WTC11 (cell line): ENCODE measurements at regions not wholly inside any gene's neighbourhood (a gene's known extent, or its start where the extent isn't known, plus 50 kb on each side); places are given as distances from the start of the nearest gene placed in this dataset.

Source experiments
- ATAC-seq: fragments of 200-7000 bp; cut with Tn5 transposase; 2 replicates; pipeline ENCODE4 v1.10.0; 2021; ENCODE audit warnings: mild to moderate bottlenecking, moderate library complexity
- CTCF ChIA-PET: fragments of 300-600 bp; sonication (Branson Sonifier 250); formaldehyde crosslinking; loops from one replicate; lab custom pipeline; 2021; ENCODE audit warnings: antibody characterized with exemption; lab: Charles Lee
- POLR2A ChIA-PET: fragments of 350-600 bp; sonication (Branson Sonifier 250); formaldehyde crosslinking; loops from one replicate; lab custom pipeline; 2021; ENCODE audit warnings: antibody characterized with exemption; lab: Charles Lee
- DNase-seq: peaks from one replicate; pipeline ENCODE4 v3.0.0; 2021; ENCODE audit warnings: low spot score
- H3K27ac Mint-ChIP-seq: 2 replicates; pipeline ENCODE4 v1.8.0; 2021; ENCODE audit warnings: mixed read lengths
- H3K27me3 Mint-ChIP-seq: 2 replicates; pipeline ENCODE4 v1.8.0; 2021; ENCODE audit warnings: low read depth, mild to moderate bottlenecking, moderate library complexity, mixed read lengths
- H3K36me3 Mint-ChIP-seq: 2 replicates; pipeline ENCODE4 v1.8.0; 2021; ENCODE audit warnings: mixed read lengths
- H3K4me1 Mint-ChIP-seq: 2 replicates; pipeline ENCODE4 v1.8.0; 2022; ENCODE audit warnings: mixed read lengths
- H3K4me3 Mint-ChIP-seq: 2 replicates; pipeline ENCODE4 v1.8.0; 2021; ENCODE audit warnings: mild to moderate bottlenecking, moderate library complexity, mixed read lengths
- H3K9me3 Mint-ChIP-seq: 2 replicates; pipeline ENCODE4 v1.8.0; 2021; ENCODE audit warnings: mixed read lengths
- AR ChIP-seq: fragments of 250-450 bp; sonication (Bioruptor Pico); IDR thresholded peaks from 2 replicates; pipeline ENCODE4 v1.9.0; 2021; ENCODE audit warnings: mild to moderate bottlenecking
- ATF3 ChIP-seq: sonication (generic); formaldehyde crosslinking; conservative IDR thresholded peaks from 2 replicates; pipeline ENCODE4 v1.8.1; 2022; ENCODE audit warnings: mild to moderate bottlenecking, missing genetic modification reagents
- E2F1 ChIP-seq: sonication (generic); formaldehyde crosslinking; IDR thresholded peaks from 2 replicates; pipeline ENCODE4 v1.8.0; 2022; ENCODE audit warnings: mild to moderate bottlenecking, missing genetic modification reagents
- ETV6 ChIP-seq: sonication (generic); formaldehyde crosslinking; IDR thresholded peaks from 2 replicates; pipeline ENCODE4 v1.8.1; 2022; ENCODE audit warnings: mild to moderate bottlenecking, missing genetic modification reagents
- FOXJ3 ChIP-seq: sonication (generic); formaldehyde crosslinking; IDR thresholded peaks from 2 replicates; pipeline ENCODE4 v1.9.0; 2021; ENCODE audit warnings: missing genetic modification reagents, mild to moderate bottlenecking, borderline replicate concordance
- IRF2 ChIP-seq: sonication (generic); formaldehyde crosslinking; IDR thresholded peaks from 2 replicates; pipeline ENCODE4 v1.8.0; 2022; ENCODE audit warnings: low read depth, missing genetic modification reagents, borderline replicate concordance
- NFE2L1 ChIP-seq: sonication (generic); formaldehyde crosslinking; IDR thresholded peaks from 2 replicates; pipeline ENCODE4 v1.8.1; 2023; ENCODE audit warnings: missing genetic modification reagents
- ZNF121 ChIP-seq: sonication (generic); formaldehyde crosslinking; IDR thresholded peaks from 2 replicates; pipeline ENCODE4 v1.8.0; 2023; ENCODE audit warnings: missing genetic modification reagents
- ZNF232 ChIP-seq: sonication (generic); formaldehyde crosslinking; IDR thresholded peaks from 2 replicates; pipeline ENCODE4 v1.8.0; 2022; ENCODE audit warnings: mild to moderate bottlenecking, missing genetic modification reagents
- ZNF671 ChIP-seq: fragments of 250-450 bp; sonication (Bioruptor Pico); IDR thresholded peaks from 2 replicates; pipeline ENCODE4 v1.8.0; 2021; ENCODE audit warnings: mild to moderate bottlenecking
- TF ChIP-seq, protein P1 (sequence below): sonication (generic); formaldehyde crosslinking; IDR thresholded peaks from 2 replicates; pipeline ENCODE4 v1.8.1; 2022; ENCODE audit warnings: mild to moderate bottlenecking, moderate library complexity, missing genetic modification reagents
- TF ChIP-seq, protein P2 (sequence below): sonication (generic); formaldehyde crosslinking; IDR thresholded peaks from 2 replicates; pipeline ENCODE4 v1.8.1; 2022; ENCODE audit warnings: missing genetic modification reagents, borderline replicate concordance
- TF ChIP-seq, protein P3 (sequence below): fragments of 250-450 bp; sonication (Bioruptor Pico); conservative IDR thresholded peaks from 2 replicates; pipeline ENCODE4 v1.9.0; 2021; ENCODE audit warnings: mild to moderate bottlenecking
- TF ChIP-seq, protein P4 (sequence below): sonication (generic); formaldehyde crosslinking; IDR thresholded peaks from 2 replicates; pipeline ENCODE4 v1.8.1; 2022; ENCODE audit warnings: low read depth, mild to moderate bottlenecking, moderate library complexity, missing genetic modification reagents, borderline replicate concordance
- TF ChIP-seq, protein P5 (sequence below): fragments of 200-600 bp; IDR thresholded peaks from 2 replicates; pipeline ENCODE4 v1.8.0; 2022; ENCODE audit warnings: antibody characterized with exemption

GRCh38 chr1:194809215-194809614 lies 1622.8 kb upstream of the B3GALT2 start:
- no peak for DNase-seq
- ATAC-seq, result no peak
- Mint-ChIP-seq H3K36me3 (peaks cover 23% of the 10 kb centered on the region), H3K27me3 (no peaks in the 10 kb centered on the region), H3K4me1 (peaks cover 9% of the 10 kb centered on the region), H3K27ac (no peak overlapping the region), H3K9me3 (peaks cover 29% of the 10 kb centered on the region), H3K4me3 (no peak overlapping the region)
- ChIA-PET CTCF (no interaction called here), POLR2A (no interaction called here)
- TF ChIP-seq, protein P1, sequence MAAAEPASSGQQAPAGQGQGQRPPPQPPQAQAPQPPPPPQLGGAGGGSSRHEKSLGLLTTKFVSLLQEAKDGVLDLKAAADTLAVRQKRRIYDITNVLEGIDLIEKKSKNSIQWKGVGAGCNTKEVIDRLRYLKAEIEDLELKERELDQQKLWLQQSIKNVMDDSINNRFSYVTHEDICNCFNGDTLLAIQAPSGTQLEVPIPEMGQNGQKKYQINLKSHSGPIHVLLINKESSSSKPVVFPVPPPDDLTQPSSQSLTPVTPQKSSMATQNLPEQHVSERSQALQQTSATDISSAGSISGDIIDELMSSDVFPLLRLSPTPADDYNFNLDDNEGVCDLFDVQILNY (CRISPR knock-in tag), result no peak
- no peak for TF ChIP-seq ZNF121 (CRISPR knock-in tag)
- no peak for TF ChIP-seq NFE2L1 (CRISPR knock-in tag)
- TF ChIP-seq E2F1 (CRISPR knock-in tag), result no peak
- no peak for TF ChIP-seq ZNF671 (CRISPR knock-in tag)
- TF ChIP-seq, protein P2, sequence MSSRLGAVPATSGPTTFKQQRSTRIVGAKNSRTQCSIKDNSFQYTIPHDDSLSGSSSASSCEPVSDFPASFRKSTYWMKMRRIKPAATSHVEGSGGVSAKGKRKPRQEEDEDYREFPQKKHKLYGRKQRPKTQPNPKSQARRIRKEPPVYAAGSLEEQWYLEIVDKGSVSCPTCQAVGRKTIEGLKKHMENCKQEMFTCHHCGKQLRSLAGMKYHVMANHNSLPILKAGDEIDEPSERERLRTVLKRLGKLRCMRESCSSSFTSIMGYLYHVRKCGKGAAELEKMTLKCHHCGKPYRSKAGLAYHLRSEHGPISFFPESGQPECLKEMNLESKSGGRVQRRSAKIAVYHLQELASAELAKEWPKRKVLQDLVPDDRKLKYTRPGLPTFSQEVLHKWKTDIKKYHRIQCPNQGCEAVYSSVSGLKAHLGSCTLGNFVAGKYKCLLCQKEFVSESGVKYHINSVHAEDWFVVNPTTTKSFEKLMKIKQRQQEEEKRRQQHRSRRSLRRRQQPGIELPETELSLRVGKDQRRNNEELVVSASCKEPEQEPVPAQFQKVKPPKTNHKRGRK (CRISPR knock-in tag), result no peak
- TF ChIP-seq, protein P3, sequence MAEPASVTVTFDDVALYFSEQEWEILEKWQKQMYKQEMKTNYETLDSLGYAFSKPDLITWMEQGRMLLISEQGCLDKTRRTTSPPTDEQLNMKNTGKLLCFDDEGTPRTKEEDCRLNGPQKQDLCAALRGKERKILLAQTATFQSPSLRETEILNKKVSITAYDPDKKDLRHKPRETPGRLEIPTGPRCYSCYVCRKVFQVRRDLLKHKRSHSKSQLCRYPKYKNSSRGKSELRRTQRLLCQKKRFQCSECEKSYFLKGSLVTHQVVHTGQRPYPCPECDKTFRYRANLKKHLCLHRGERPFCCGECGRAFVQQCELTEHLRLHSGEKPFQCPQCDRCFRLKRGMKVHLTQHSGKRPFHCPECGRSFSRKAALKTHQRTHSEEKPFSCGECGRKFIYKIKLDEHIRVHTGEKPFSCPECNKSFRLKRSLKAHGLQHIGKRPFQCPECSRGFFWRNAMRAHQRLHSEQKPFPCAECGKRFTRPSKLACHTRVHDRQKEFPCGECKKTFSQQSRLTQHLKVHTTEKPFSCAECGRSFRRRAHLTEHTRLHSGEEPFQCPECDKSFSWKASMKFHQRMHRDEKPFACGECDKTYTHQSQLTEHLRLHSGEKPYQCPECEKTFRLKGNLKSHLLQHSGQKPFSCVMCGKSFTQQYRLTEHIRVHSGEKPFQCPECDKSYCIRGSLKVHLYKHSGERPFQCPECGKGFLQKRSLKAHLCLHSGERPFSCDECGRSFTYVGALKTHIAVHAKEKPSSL (CRISPR knock-in tag), result no peak
- TF ChIP-seq, protein P4, sequence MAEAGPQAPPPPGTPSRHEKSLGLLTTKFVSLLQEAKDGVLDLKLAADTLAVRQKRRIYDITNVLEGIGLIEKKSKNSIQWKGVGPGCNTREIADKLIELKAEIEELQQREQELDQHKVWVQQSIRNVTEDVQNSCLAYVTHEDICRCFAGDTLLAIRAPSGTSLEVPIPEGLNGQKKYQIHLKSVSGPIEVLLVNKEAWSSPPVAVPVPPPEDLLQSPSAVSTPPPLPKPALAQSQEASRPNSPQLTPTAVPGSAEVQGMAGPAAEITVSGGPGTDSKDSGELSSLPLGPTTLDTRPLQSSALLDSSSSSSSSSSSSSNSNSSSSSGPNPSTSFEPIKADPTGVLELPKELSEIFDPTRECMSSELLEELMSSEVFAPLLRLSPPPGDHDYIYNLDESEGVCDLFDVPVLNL (CRISPR knock-in tag), result no peak
- TF ChIP-seq AR (CRISPR knock-in tag), result no peak
- TF ChIP-seq, protein P5, sequence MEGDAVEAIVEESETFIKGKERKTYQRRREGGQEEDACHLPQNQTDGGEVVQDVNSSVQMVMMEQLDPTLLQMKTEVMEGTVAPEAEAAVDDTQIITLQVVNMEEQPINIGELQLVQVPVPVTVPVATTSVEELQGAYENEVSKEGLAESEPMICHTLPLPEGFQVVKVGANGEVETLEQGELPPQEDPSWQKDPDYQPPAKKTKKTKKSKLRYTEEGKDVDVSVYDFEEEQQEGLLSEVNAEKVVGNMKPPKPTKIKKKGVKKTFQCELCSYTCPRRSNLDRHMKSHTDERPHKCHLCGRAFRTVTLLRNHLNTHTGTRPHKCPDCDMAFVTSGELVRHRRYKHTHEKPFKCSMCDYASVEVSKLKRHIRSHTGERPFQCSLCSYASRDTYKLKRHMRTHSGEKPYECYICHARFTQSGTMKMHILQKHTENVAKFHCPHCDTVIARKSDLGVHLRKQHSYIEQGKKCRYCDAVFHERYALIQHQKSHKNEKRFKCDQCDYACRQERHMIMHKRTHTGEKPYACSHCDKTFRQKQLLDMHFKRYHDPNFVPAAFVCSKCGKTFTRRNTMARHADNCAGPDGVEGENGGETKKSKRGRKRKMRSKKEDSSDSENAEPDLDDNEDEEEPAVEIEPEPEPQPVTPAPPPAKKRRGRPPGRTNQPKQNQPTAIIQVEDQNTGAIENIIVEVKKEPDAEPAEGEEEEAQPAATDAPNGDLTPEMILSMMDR, result no peak

DNA sequence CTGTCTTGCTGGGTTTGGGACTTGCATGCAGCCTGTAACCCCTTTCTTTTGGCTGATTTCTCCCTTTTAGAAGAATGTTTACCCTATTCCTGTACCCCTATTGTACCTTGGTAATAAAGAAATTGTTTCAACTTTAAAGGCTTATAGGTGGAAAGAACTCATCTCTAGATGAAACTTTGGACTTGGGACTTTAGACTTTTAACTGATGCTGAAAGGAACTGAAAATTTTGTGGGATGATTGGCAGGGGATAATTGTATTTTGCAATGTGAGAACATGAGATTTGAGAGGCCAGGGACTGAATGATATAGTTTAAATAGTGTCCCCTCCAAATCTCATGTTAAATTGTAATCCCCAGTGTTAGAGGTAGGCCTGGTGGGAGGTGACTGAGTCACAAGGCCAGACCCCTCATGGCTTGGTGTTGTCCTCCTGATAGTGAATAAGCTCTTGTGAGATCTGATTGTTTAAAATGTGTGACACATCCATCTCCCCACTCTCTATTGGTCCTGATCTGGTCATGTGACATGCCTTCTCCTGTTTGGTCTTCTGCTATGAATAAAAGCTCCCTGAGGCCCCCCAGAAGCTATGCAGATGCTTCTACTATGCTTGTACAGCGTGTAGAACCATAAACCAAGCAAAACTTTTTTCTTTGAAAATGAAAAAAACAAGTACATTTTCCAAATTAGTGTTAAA lies 1621.3 kb upstream of the B3GALT2 start:
- Mint-ChIP-seq H3K9me3 (peaks cover 24% of the 10 kb centered on the region), H3K27ac (no peak overlapping the region), H3K27me3 (no peaks in the 10 kb centered on the region), H3K36me3 (peaks cover 23% of the 10 kb centered on the region), H3K4me3 (no peak overlapping the region), H3K4me1 (peaks cover 9% of the 10 kb centered on the region)
- POLR2A ChIA-PET, result no interaction called here
- ATAC-seq (no peak), DNase-seq (no peak)
- CTCF ChIA-PET, result no interaction called here
- no peak for TF ChIP-seq ZNF232 (CRISPR knock-in tag)
- no peak for TF ChIP-seq ETV6
- no peak for TF ChIP-seq IRF2 (CRISPR knock-in tag)
- no peak for TF ChIP-seq ATF3
- TF ChIP-seq, protein P3 (CRISPR knock-in tag), result no peak
- no peak for TF ChIP-seq FOXJ3 (CRISPR knock-in tag)
